ENCODE measurements at regions not wholly inside any gene's neighbourhood (a gene's known extent, or its start where the extent isn't known, plus 50 kb on each side); places are given as distances from the start of the nearest gene placed in this dataset.
A peak's percentile ranks its signal among the peaks of the same experiment; 100 is the strongest.

DNA sequence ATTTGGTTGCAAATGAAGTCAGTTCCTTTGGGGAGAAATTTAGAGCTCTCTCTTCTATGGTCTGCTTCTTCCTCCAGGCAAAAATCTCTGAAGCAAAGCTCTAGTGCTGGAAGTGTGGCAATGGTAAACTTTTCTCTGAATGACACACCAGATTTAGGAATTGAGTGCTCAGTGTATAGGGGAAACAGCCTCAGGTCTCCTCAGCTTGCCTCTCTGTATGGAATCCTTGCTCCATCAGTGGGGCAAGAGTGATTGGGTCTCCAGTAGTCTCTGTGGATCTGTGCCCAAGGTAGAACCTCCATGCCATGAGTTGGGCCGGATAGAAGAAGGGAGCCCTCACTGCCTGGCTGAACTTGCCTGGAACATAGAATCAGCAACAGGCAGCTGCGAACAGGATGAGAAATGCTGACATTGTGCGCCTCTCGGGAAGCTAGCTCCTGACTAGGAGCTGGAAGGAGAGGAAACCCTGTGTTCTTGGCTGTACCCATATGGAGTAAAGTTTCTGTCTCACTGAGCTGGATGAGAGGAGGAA lies 156.1 kb downstream of the WNT7A start:
- no peaks in the 10 kb centered on the region for H3K9me3 Mint-ChIP-seq
- ChIA-PET POLR2A (no interaction called here), CTCF (no interaction called here)
- peaks cover 25% of the 10 kb centered on the region for H3K27me3 Mint-ChIP-seq
- no peak for DNase-seq
- H3K4me3 Mint-ChIP-seq = no peak overlapping the region
- H3K4me1 Mint-ChIP-seq = no peaks in the 10 kb centered on the region
- no peak overlapping the region for H3K27ac Mint-ChIP-seq
- no peaks in the 10 kb centered on the region for H3K36me3 Mint-ChIP-seq (ENCODE audit: low read depth)

DNA sequence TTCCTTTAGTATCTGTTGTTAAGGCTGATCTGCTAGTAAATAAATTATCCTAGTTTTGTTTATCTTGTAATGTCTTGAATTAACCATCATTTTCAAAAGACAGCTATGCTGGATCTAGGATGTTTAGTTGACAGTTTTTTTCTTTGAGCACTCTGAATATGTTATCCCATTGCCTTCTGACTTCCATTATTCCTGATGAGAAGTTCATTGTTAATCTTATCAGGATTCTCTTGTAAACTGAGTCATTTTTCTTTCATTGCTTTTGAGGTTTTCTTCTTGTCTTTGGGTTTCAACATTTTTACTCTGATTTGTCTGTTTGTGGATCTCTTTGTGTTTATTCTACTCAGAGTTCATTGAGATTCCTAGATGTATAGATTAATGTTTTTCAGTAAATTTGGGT lies 157.7 kb downstream of the WNT7A start:
- ChIA-PET CTCF (no interaction called here), POLR2A (no interaction called here)
- H3K27ac Mint-ChIP-seq = no peak overlapping the region
- no peak for DNase-seq
- H3K27me3 Mint-ChIP-seq = peaks cover 24% of the 10 kb centered on the region
- no peak overlapping the region for H3K4me3 Mint-ChIP-seq
- H3K9me3 Mint-ChIP-seq = no peaks in the 10 kb centered on the region
- H3K36me3 Mint-ChIP-seq (ENCODE audit: low read depth) = no peaks in the 10 kb centered on the region
- no peaks in the 10 kb centered on the region for H3K4me1 Mint-ChIP-seq

DNA sequence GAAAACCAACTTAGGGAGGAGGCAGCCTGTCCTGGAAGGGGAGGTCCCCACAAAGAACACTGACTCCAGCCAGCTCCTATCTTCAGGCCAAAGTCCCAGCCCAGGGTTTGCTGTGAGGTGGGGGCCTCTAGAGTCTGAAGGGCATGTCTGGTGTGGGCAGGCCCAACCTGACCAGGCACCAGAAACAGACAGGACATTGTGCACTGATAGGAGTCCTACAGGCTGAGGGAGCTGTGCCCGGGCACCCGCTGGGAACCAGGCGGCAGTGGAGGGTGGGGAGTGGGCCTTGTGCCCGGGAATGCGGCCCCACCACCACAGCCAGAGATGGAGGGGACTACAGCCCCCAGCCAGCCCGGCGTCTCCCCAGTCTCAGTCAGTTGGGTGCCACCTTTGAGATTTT lies 161.4 kb downstream of the WNT7A start:
- Mint-ChIP-seq H3K9me3 (peaks cover 4% of the 10 kb centered on the region), H3K36me3 (ENCODE audit: low read depth) (no peaks in the 10 kb centered on the region)

DNA sequence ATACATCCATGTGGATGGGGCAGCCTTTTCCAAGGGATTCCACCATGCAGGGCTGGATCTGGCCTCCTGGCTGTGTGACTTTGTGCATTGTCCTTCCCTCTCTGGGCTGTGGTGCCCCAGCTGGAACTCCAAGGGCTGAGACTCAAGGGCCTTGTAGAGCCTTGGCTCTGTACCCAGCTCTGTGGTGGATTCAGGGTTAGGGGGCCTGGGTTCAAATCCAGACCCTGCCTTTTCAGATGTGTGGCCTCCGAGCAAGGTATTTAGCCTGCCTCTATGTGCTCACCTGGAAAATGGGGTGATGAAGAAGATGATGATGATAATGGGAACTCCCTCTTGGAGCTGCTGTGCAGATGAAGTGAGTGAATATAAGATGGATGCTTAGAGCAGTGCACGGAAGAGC lies 161.9 kb downstream of the WNT7A start:
- peaks cover 4% of the 10 kb centered on the region for H3K9me3 Mint-ChIP-seq
- H3K27ac Mint-ChIP-seq = no peak overlapping the region
- no peak overlapping the region for H3K4me3 Mint-ChIP-seq
- CTCF ChIA-PET = interaction anchor here (0.5 kb wide), 1 partner anchor 156 kb away, joined by 4 read pairs; no protein-coding TSS in a partner anchor
- H3K4me1 Mint-ChIP-seq = no peaks in the 10 kb centered on the region
- DNase-seq = no peak
- POLR2A ChIA-PET = no interaction called here
- no peaks in the 10 kb centered on the region for H3K36me3 Mint-ChIP-seq (ENCODE audit: low read depth)
- H3K27me3 Mint-ChIP-seq = peaks cover 7% of the 10 kb centered on the region

More for the DNA sequence above, 161.4 kb downstream of the WNT7A start:
- Mint-ChIP-seq H3K4me3 (no peak overlapping the region), H3K27me3 (peaks cover 12% of the 10 kb centered on the region), H3K4me1 (no peaks in the 10 kb centered on the region), H3K27ac (no peak overlapping the region)
- ChIA-PET CTCF (interaction anchor here (0.5 kb wide), 1 partner anchor 156 kb away, joined by 4 read pairs; no protein-coding TSS in a partner anchor), POLR2A (no interaction called here)
- DNase-seq = no peak

DNA sequence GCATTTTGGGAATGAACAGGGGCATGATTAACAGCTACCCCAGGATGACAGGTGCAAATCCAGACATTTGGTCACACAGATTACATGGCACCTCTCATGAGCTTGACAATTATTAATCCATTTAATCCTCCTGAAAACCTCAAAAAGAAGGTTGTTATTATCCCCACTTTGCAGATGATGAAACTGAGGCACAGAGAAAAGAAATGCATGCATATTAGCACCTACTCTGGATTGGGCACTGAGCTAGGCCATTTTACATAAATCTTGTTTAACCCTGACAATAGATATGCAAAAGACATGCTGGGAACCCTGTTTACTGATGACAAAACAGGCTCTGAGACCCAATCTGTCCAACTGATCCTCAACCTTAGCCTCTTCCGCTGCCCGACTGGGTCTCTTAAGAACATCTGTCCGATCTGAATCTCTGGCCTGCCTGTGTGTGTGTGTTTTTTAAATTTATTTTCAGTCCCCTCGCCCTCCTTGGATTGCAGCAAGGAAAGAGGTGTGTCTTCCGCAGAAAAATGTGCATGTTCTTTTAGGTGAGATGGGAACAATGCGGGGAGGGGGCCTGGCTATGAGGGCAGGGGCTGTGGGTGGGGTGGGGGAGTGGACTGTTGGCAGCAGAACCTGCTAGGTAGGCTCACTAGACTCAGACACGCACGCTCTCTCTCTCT lies 162.5 kb downstream of the WNT7A start:
- H3K9me3 Mint-ChIP-seq = peaks cover 8% of the 10 kb centered on the region
- peaks cover 4% of the 10 kb centered on the region for H3K27me3 Mint-ChIP-seq
- no peak overlapping the region for H3K4me3 Mint-ChIP-seq
- H3K4me1 Mint-ChIP-seq = no peaks in the 10 kb centered on the region
- H3K27ac Mint-ChIP-seq = no peak overlapping the region
- no peaks in the 10 kb centered on the region for H3K36me3 Mint-ChIP-seq (ENCODE audit: low read depth)
- ChIA-PET POLR2A (no interaction called here), CTCF (no interaction called here)
- no peak for DNase-seq

DNA sequence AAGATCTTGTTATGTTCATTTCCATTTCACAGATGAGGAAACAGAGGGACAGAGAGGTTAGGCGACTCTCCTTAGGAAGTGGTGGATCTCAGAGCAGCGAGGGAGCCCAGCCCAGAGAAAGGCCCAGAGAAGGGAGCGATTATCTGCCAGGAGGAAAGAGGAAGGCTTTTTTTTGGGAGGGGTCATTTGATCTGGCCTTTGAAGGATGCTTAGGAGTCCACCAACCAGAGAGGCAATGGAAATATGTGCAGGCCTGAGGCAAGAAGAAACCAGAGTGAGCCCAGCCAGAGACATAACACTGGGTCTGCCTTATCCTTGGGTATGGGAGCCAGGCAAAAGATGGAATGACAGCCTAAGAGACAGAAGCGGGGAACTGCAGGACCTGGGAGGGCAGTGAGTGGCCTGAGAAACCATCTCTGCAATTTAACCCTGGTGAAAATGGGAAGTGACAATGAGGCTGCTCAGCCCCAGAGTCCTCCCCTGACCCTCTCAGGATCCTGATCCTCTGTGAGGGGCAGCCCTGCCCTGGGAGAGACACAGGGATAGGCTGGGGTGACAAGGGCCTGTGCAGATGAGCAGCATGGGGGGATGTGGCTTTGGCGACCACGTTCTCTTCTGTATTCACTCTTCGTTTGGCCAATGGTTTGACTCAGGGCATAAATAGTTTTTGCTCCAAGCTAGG lies 163.2 kb downstream of the WNT7A start:
- no peak overlapping the region for H3K27ac Mint-ChIP-seq
- peak; percentile 11 for DNase-seq
- no peak overlapping the region for H3K4me3 Mint-ChIP-seq
- CTCF ChIA-PET = no interaction called here
- peaks cover 9% of the 10 kb centered on the region for H3K9me3 Mint-ChIP-seq
- POLR2A ChIA-PET = no interaction called here
- no peaks in the 10 kb centered on the region for H3K4me1 Mint-ChIP-seq
- H3K27me3 Mint-ChIP-seq = peaks cover under 1% of the 10 kb centered on the region
- no peaks in the 10 kb centered on the region for H3K36me3 Mint-ChIP-seq (ENCODE audit: low read depth)

DNA sequence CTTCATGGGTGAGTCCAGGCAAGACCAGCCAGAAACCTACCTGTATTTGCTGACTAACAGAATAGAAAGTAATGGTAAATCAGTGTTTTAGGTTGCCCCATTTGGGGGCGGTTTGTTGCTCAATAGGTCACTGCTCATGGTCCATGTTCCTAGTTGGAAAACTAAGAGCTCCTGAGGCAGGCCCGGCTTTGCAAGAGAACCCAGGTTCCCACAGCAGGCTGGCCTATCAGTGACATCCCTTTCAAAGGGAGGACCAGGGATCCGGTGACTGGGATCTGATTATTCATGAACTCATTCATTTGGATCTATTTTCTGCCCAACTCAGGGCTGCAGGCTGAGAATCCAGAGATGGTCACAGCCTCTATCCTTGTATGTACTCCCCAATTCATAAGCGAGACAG lies 163.9 kb downstream of the WNT7A start:
- Mint-ChIP-seq H3K27me3 (no peaks in the 10 kb centered on the region), H3K4me1 (no peaks in the 10 kb centered on the region), H3K27ac (no peak overlapping the region), H3K4me3 (no peak overlapping the region), H3K9me3 (peaks cover 9% of the 10 kb centered on the region), H3K36me3 (ENCODE audit: low read depth) (no peaks in the 10 kb centered on the region)
- ChIA-PET CTCF (no interaction called here), POLR2A (no interaction called here)
- no peak for DNase-seq

DNA sequence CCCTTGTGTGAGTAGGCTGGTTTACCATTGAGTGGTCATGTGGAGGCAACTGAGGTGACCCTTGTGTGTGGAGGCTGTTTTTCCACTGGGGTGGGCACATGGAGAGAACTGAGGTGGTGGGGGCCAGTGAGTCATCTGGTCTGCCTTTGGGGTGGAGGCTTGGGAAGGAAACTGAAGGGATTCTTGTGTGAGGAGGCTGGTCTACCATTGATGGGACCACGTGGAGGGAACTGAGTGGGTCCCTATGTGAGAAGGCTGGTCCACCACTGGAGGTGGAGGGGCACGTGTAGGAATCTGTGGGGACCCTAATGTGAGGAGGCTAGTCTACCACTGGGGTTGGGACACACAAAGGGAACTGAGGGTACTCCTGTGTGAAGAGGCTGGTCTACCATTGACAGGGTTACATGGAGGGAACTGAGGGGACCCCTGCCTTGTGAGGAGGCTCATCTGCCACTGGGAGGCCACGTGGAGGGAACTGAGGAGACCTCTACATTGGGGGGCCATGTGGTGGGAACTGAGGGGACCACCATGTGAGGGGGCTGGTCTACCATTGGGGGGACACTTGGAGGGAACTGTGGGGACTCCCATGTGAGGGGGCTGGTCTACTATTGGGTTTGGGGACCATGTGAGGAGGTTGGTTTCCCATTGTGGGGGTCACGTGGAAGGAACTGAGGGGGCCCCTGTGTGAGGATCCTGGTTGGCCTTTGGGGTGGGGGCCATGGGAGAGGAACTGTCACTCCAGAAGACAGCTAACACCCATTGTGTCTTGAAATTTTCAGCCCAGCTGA lies 164.5 kb downstream of the WNT7A start:
- Mint-ChIP-seq H3K9me3 (peaks cover 9% of the 10 kb centered on the region), H3K27ac (no peak overlapping the region), H3K4me3 (no peak overlapping the region), H3K36me3 (ENCODE audit: low read depth) (no peaks in the 10 kb centered on the region), H3K27me3 (no peaks in the 10 kb centered on the region), H3K4me1 (no peaks in the 10 kb centered on the region)
- ChIA-PET POLR2A (no interaction called here), CTCF (no interaction called here)
- DNase-seq = peak; percentile 15

DNA sequence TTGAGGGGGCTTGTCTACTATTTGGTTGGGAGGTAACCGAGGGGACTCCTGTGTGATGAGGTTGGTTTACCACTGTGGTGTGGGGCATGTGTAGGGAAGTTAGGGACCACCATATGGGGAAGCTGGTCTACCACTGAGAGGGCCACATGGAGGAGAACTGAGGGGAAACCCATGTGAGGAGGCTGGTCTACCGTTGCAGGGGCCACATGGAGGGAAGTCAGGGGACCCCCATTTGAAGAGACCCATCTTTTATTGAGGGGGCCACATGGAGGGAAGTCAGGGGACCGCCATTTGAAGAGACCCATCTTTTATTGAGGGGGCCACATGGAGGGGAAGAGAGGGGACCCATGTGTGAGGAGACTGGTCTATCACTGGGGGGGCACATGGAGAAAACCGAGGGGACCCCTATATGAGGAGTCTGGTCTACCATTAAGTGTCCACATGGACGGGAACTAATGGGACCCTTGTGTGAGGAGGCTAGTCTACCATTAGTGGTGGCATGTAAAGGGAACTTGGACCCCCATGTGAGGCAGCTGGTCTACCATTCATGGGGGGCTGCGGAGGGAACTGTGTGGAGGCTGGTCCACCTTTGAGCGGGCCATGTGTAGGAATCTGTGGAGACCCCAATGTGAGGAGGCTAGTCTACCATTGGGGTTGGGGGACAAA lies 165.5 kb downstream of the FBLN2 start:
- Mint-ChIP-seq H3K4me3 (no peak overlapping the region), H3K9me3 (peaks cover 9% of the 10 kb centered on the region), H3K27me3 (no peaks in the 10 kb centered on the region), H3K4me1 (no peaks in the 10 kb centered on the region), H3K36me3 (ENCODE audit: low read depth) (no peaks in the 10 kb centered on the region), H3K27ac (no peak overlapping the region)
- POLR2A ChIA-PET = no interaction called here
- CTCF ChIA-PET = no interaction called here
- DNase-seq = no peak

DNA sequence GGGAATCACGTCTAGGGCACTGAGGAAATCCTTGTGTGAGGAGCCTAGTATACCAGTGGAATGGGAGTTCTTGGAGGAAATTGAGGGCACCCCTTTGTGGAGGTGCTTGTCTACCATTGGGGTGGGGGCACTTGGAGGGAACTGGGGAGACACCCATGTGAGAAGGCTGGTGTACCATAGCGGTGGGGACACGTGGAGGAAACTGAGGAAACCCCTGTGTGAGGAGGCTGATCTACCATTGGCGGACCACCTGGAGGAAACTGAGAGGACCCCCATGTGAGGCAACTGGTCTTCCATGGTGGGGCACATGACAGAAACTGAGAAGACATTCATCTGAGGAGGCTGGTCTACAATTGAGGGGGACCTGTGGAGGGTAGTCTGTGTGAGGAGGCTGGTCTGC lies 164.5 kb downstream of the FBLN2 start:
- Mint-ChIP-seq H3K36me3 (ENCODE audit: low read depth) (no peaks in the 10 kb centered on the region), H3K27ac (no peak overlapping the region), H3K4me1 (no peaks in the 10 kb centered on the region), H3K4me3 (no peak overlapping the region), H3K27me3 (no peaks in the 10 kb centered on the region), H3K9me3 (peaks cover 9% of the 10 kb centered on the region)
- CTCF ChIA-PET = no interaction called here
- POLR2A ChIA-PET = no interaction called here
- peak; percentile 12 for DNase-seq

DNA sequence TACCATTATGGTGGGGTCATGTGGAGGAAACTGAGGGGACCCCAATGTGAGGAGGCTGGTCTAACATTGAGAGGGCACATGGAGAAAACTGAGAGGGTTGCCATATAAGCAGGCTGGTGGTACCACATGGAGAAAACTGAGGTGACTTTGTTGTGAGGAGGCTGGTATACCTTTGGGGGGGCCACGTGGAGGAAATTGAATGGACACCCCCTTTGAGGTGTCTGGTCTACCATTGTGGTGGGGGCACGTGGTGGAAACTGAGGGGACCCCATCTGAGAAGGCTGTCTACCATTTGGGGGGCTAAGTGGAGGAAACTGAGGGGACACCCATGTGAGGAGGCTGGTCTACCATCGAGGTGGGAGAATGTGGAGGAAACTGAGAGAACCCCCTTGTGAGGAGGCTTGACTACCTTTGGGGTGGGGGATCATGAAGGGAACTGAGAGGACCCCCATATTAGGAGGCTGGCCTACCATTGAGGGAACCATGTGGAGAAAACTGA lies 163.8 kb downstream of the FBLN2 start:
- POLR2A ChIA-PET = no interaction called here
- H3K9me3 Mint-ChIP-seq = peaks cover 13% of the 10 kb centered on the region
- H3K4me3 Mint-ChIP-seq = no peak overlapping the region
- no peaks in the 10 kb centered on the region for H3K4me1 Mint-ChIP-seq
- DNase-seq = no peak
- no peak overlapping the region for H3K27ac Mint-ChIP-seq
- no peaks in the 10 kb centered on the region for H3K36me3 Mint-ChIP-seq (ENCODE audit: low read depth)
- CTCF ChIA-PET = no interaction called here
- H3K27me3 Mint-ChIP-seq = no peaks in the 10 kb centered on the region

DNA sequence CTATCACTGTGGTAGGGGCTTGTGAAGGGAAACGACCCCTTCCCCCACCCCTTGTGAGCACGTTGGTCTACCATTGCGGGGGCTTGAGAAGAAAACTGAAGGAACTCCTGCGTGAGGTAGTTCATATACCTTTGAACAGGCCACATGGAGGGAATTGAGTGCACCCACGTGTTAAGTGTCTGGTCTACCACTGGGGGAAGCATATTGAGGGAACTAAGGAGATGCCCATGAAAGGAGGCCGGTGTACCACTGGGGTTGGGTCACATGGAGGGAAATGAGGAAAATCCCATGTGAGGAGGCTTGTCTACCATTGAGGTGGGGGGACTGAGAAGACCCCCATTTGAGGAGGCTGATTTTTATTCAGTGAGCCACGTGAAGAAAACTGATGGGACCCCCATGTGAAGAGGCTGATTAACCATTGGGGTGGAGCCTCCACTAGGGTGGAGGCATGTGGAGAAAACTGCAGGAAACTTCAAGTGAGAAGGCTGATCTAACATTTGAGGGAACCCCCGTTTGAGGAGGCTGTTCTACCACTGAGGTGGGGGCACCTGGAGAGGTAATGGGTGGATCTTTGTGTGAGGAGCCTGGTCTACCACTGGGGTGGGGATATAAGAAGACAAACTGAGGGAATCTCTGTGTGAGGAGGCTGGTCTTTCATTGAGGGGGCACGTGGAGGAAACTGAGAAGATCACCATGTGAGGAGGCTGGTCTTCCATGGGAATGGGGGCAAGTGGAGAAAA lies 163.2 kb downstream of the FBLN2 start:
- no peak overlapping the region for H3K4me3 Mint-ChIP-seq
- H3K9me3 Mint-ChIP-seq = peaks cover 14% of the 10 kb centered on the region
- no peaks in the 10 kb centered on the region for H3K27me3 Mint-ChIP-seq
- no peaks in the 10 kb centered on the region for H3K4me1 Mint-ChIP-seq
- no peak overlapping the region for H3K27ac Mint-ChIP-seq
- ChIA-PET POLR2A (no interaction called here), CTCF (no interaction called here)
- DNase-seq = peak; percentile 10
- H3K36me3 Mint-ChIP-seq (ENCODE audit: low read depth) = no peaks in the 10 kb centered on the region
